Epithelial cell of proximal tubule (primary cell): ENCODE measurements at regions not wholly inside any gene's neighbourhood (a gene's known extent, or its start where the extent isn't known, plus 50 kb on each side); places are given as distances from the start of the nearest gene placed in this dataset.

Experiments used
- DNase-seq: peaks from one replicate; pipeline ENCODE4 v3.0.0-alpha.2; 2011; ENCODE audit warnings: low read depth
- H3K4me3 ChIP-seq: 2 replicates; pipeline ENCODE4 v1.5.1; 2011; ENCODE audit warnings: low read depth, mild to moderate bottlenecking, low read length
- CTCF ChIP-seq: conservative IDR thresholded peaks from 2 replicates; pipeline ENCODE4 v1.5.1; 2012; ENCODE audit warnings: low read depth, mild to moderate bottlenecking, low read length

GRCh38 chr6:81694855-81695254, 57.6 kb downstream of the TENT5A start:
- no peak overlapping the region for H3K4me3 ChIP-seq
- no peak for DNase-seq
- no peak for TF ChIP-seq CTCF

GRCh38 chr6:81694207-81694606, 58.3 kb downstream of the TENT5A start:
- TF ChIP-seq CTCF, result no peak
- no peak overlapping the region for H3K4me3 ChIP-seq
- no peak for DNase-seq

- no peak for DNase-seq
- no peak for TF ChIP-seq CTCF
- no peak overlapping the region for H3K4me3 ChIP-seq
Measured at GRCh38 chr6:81693266-81693665, 59.2 kb downstream of the TENT5A start.

GRCh38 chr6:81690073-81690472, 62.4 kb downstream of the TENT5A start:
- TF ChIP-seq CTCF, result no peak
- no peak for DNase-seq
- no peak overlapping the region for H3K4me3 ChIP-seq

- H3K4me3 ChIP-seq, result no peak overlapping the region
- TF ChIP-seq CTCF, result no peak
- no peak for DNase-seq
Measured at GRCh38 chr6:81689580-81689979, 62.9 kb downstream of the TENT5A start.

GRCh38 chr6:81683912-81684311, 68.6 kb downstream of the TENT5A start:
- no peak overlapping the region for H3K4me3 ChIP-seq
- DNase-seq, result no peak
- no peak for TF ChIP-seq CTCF

- DNase-seq, result no peak
- no peak overlapping the region for H3K4me3 ChIP-seq
- TF ChIP-seq CTCF, result no peak
Measured at GRCh38 chr6:81682858-81683620, 69.4 kb downstream of the TENT5A start.
